AG04450 (cell line): ENCODE measurements at regions not wholly inside any gene's neighbourhood (a gene's known extent, or its start where the extent isn't known, plus 50 kb on each side); places are given as distances from the start of the nearest gene placed in this dataset.

Source experiments
- CTCF ChIA-PET: fragments of 300-600, 350-600 bp; formaldehyde crosslinking; extraction: SDS; loops from one replicate; lab custom pipeline; 2022; ENCODE audit warnings: antibody characterized with exemption, inconsistent platforms; lab: Charles Lee
- POLR2A ChIA-PET: fragments of 350-600 bp; formaldehyde crosslinking; extraction: SDS; loops from one replicate; lab custom pipeline; 2021; ENCODE audit warnings: antibody characterized with exemption, inconsistent platforms; lab: Yijun Ruan, JAX
- DNase-seq: peaks from one replicate; pipeline ENCODE4 v3.0.0-alpha.2; 2011; ENCODE audit warnings: low read depth, low spot score
- H3K27ac ChIP-seq: one replicate; pipeline ENCODE4 v1.5.1; 2012; ENCODE audit warnings: low read depth, low read length, control low read depth
- H3K27me3 ChIP-seq: one replicate; pipeline ENCODE4 v1.6.0; 2012; ENCODE audit warnings: low read length; ENCODE audit not compliant: control insufficient read depth, insufficient read depth
- H3K4me3 ChIP-seq: 2 replicates; pipeline ENCODE4 v1.5.1; 2011; ENCODE audit warnings: mild to moderate bottlenecking, low read depth, low read length, control low read depth
- H3K9me3 ChIP-seq: 2 replicates; pipeline ENCODE4 v1.5.1; 2012; ENCODE audit warnings: low read length; ENCODE audit not compliant: control insufficient read depth, insufficient read depth
- TF ChIP-seq, protein P1 (sequence below): IDR thresholded peaks from 2 replicates; pipeline ENCODE4 v1.5.1; 2011; ENCODE audit warnings: low read depth, low read length, control low read depth, inconsistent platforms

DNA sequence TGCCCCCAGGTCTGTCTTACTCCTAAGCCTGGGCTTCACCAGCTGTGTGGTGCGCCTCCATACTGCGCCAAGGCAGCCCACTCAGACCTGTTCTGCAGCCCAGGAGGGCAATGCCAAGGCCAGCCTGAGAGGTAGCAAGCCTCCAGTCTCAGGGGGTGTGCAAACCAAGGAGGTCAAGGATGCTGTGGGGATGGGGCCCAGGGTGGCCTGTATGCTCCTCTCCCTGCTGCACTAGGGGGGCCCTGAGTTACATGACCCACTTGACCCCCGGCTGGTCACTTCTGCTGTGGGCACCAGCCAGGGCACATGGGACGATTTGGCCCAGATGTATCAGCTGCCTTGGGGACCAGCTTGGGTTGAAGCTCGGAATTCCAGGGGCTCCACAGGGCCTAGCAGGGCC, 70.0 kb upstream of the SLC6A6 start:
- H3K27me3 ChIP-seq, result peaks cover 13% of the 10 kb centered on the region
- TF ChIP-seq, protein P1, sequence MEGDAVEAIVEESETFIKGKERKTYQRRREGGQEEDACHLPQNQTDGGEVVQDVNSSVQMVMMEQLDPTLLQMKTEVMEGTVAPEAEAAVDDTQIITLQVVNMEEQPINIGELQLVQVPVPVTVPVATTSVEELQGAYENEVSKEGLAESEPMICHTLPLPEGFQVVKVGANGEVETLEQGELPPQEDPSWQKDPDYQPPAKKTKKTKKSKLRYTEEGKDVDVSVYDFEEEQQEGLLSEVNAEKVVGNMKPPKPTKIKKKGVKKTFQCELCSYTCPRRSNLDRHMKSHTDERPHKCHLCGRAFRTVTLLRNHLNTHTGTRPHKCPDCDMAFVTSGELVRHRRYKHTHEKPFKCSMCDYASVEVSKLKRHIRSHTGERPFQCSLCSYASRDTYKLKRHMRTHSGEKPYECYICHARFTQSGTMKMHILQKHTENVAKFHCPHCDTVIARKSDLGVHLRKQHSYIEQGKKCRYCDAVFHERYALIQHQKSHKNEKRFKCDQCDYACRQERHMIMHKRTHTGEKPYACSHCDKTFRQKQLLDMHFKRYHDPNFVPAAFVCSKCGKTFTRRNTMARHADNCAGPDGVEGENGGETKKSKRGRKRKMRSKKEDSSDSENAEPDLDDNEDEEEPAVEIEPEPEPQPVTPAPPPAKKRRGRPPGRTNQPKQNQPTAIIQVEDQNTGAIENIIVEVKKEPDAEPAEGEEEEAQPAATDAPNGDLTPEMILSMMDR, result no peak
- no peaks in the 10 kb centered on the region for H3K9me3 ChIP-seq
- no peak for DNase-seq
- no peak overlapping the region for H3K27ac ChIP-seq
- ChIA-PET CTCF (no interaction called here), POLR2A (no interaction called here)
- H3K4me3 ChIP-seq, result no peak overlapping the region

DNA sequence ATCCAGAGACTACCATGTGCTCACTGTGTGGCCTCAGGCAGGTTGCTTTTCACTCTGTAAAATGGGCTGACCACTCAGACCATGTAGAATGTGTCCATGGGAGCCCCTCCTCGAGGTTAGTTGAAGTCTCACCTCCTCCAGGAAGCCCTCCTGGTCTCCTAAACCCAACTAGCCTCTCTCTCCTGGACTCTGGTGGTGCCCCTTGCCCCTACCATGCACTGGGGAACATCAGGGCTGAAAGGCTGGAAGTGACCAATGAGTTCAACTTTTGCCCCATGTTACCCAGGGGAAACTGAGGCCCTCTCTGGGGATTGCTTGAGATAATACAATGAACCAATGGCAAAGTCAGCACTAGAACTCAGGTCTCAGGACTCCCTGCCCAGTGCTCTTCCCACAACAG, 69.2 kb upstream of the SLC6A6 start:
- POLR2A ChIA-PET, result no interaction called here
- DNase-seq, result no peak
- CTCF ChIA-PET, result no interaction called here
- Histone ChIP-seq H3K4me3 (no peak overlapping the region), H3K27ac (no peak overlapping the region), H3K9me3 (no peaks in the 10 kb centered on the region), H3K27me3 (peaks cover 17% of the 10 kb centered on the region)
- TF ChIP-seq, protein P1, result no peak

DNA sequence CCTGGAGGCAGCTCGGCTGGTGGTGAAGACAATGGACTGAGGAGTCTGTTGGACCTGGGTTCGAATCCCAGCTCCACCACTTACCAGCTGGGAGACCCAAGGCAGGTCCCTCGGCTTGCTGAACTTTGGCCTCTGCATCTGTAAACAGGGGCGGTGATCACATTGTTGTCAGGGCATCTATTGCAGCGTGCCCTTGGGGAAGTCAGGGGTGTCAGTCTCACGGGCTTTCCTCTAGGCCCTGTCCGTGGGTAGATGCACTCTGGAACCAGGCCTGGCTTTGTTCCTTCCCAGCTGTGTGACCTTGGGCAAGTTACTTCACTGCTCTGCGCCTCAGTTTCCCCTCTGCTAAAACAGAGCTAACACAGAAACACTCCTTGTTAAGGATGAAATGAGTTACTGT, 68.8 kb upstream of the SLC6A6 start:
- ChIA-PET CTCF (no interaction called here), POLR2A (no interaction called here)
- Histone ChIP-seq H3K9me3 (no peaks in the 10 kb centered on the region), H3K4me3 (no peak overlapping the region), H3K27ac (no peak overlapping the region), H3K27me3 (peaks cover 17% of the 10 kb centered on the region)
- DNase-seq, result no peak
- TF ChIP-seq, protein P1, result no peak

DNA sequence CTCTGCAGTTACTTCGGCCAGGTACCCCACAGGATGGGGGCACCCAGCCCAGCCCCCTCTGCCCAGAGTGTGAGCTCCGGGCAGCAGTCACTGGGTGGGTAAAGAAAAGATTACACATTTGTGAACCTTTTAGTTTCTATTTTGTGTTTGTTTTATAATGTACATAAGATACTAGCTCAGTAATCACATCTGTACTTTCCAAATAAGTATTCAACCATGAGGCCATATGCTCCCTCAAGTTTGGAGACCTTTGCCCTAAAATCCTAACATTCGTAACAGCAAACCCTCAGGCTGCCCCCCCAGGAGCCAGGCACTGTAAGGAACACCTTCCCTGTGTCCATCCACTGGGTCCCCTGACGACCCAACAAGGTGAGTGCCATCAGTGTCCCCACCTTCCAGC, 68.3 kb upstream of the SLC6A6 start:
- ChIA-PET CTCF (no interaction called here), POLR2A (no interaction called here)
- Histone ChIP-seq H3K9me3 (no peaks in the 10 kb centered on the region), H3K27ac (no peak overlapping the region), H3K27me3 (peaks cover 21% of the 10 kb centered on the region), H3K4me3 (no peak overlapping the region)
- TF ChIP-seq, protein P1, result no peak
- no peak for DNase-seq

DNA sequence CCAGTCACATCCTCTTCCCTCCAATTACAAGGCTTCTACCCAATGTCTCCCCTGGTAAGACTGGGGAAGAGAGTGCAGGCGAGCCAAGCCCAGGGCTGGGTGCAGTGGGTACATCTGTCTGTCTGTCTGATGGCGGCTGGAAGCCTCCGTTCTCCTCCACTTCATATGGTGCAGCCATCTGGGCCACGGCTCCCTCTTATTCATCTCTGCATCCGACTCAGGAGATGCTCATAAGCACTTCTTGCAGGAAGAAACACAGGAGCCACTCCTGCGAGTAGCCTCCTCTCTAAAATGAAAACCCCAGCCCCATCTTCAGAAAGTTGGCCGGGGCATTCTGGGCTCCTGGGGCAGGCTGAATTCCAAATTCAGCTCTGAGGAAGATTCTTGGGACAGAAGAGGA, 67.5 kb upstream of the SLC6A6 start:
- no peak overlapping the region for H3K4me3 ChIP-seq
- CTCF ChIA-PET, result no interaction called here
- POLR2A ChIA-PET, result no interaction called here
- no peak for DNase-seq
- H3K27me3 ChIP-seq, result peaks cover 20% of the 10 kb centered on the region
- TF ChIP-seq, protein P1, result no peak
- no peak overlapping the region for H3K27ac ChIP-seq
- H3K9me3 ChIP-seq, result no peaks in the 10 kb centered on the region; the same call in 1 of the 2 replicates
